IMR-90 (cell line): ENCODE measurements at regions not wholly inside any gene's neighbourhood (a gene's known extent, or its start where the extent isn't known, plus 50 kb on each side); places are given as distances from the start of the nearest gene placed in this dataset.

Experiments used
- ATAC-seq: fragments of 200-7000 bp; cut with Tn5 transposase; 2 replicates; pipeline ENCODE4 v1.9.1; 2020; ENCODE audit warnings: low read depth, mild to moderate bottlenecking, moderate library complexity
- BruUV-seq: library from RNA; stranded (reverse); fragments of 400-500 nt; replicated peaks from 2 replicates; lab custom pipeline; 2021; lab: Mats Ljungman, UMichigan
- CTCF ChIA-PET: fragments of 300-600 bp; formaldehyde crosslinking; extraction: SDS; loops from one replicate; lab custom pipeline; 2021; ENCODE audit warnings: antibody characterized with exemption; lab: Yijun Ruan, JAX
- POLR2A ChIA-PET: fragments of 300-600 bp; sonication (Branson Sonifier 250); formaldehyde crosslinking; loops from one replicate; lab custom pipeline; 2022; ENCODE audit warnings: antibody characterized with exemption; ENCODE audit not compliant: unreplicated experiment; lab: Charles Lee
- DNase-seq: peaks from one replicate; pipeline ENCODE4 v3.0.0; 2013
- H2AFZ ChIP-seq: replicated peaks from 2 replicates; pipeline ENCODE3; 2013; ENCODE audit warnings: low read length, mild to moderate bottlenecking; ENCODE audit not compliant: poor library complexity
- H2AK5ac ChIP-seq: 2 replicates; pipeline ENCODE4 v1.6.1; 2013; ENCODE audit warnings: low read depth, low read length, inconsistent platforms
- H2AK9ac ChIP-seq: replicated peaks from 2 replicates; pipeline ENCODE3; 2013; ENCODE audit warnings: mild to moderate bottlenecking, low read depth, low read length, moderate library complexity; ENCODE audit not compliant: poor library complexity
- H2BK120ac ChIP-seq: 2 replicates; pipeline ENCODE4 v1.6.1; 2013; ENCODE audit warnings: low read depth, low read length, inconsistent platforms
- H2BK15ac ChIP-seq: 3 replicates; pipeline ENCODE4 v1.6.1; 2013; ENCODE audit warnings: low read depth, low read length, inconsistent platforms
- H2BK20ac ChIP-seq: 2 replicates; pipeline ENCODE4 v1.6.1; 2013; ENCODE audit warnings: low read depth, mild to moderate bottlenecking, inconsistent platforms, low read length, moderate library complexity
- H2BK5ac ChIP-seq: 2 replicates; pipeline ENCODE4 v1.6.1; 2013; ENCODE audit warnings: mild to moderate bottlenecking, low read depth, low read length, inconsistent platforms; ENCODE audit not compliant: poor library complexity, severe bottlenecking
- H3K14ac ChIP-seq: replicated peaks from 2 replicates; pipeline ENCODE4 v1.6.1; 2013; ENCODE audit warnings: low read depth, low read length, inconsistent platforms
- H3K18ac ChIP-seq: 2 replicates; pipeline ENCODE4 v1.6.1; 2013; ENCODE audit warnings: low read depth, low read length, control low read depth
- H3K23ac ChIP-seq: 2 replicates; pipeline ENCODE4 v1.6.1; 2013; ENCODE audit warnings: low read depth, low read length, inconsistent platforms
- H3K27ac ChIP-seq: 2 replicates; pipeline ENCODE4 v1.5.1; 2013; ENCODE audit warnings: mild to moderate bottlenecking, control low read depth, low read length; ENCODE audit not compliant: insufficient read depth
- H3K27me3 ChIP-seq: 2 replicates; pipeline ENCODE4 v1.6.1; 2013; ENCODE audit warnings: low read length; ENCODE audit not compliant: control insufficient read depth, insufficient read depth
- H3K36me3 ChIP-seq: 2 replicates; pipeline ENCODE4 v1.6.1; 2013; ENCODE audit warnings: low read length, mixed read lengths; ENCODE audit not compliant: control insufficient read depth, insufficient read depth
- H3K4ac ChIP-seq: 2 replicates; pipeline ENCODE4 v1.6.1; 2013; ENCODE audit warnings: low read depth, low read length, inconsistent platforms
- H3K4me1 ChIP-seq: 2 replicates; pipeline ENCODE4 v1.6.1; 2013; ENCODE audit warnings: low read length, mixed read lengths; ENCODE audit not compliant: control insufficient read depth, insufficient read depth
- H3K4me2 ChIP-seq: 2 replicates; pipeline ENCODE4 v1.6.1; 2013; ENCODE audit warnings: low read depth, mild to moderate bottlenecking, control low read depth, low read length, moderate library complexity
- H3K4me3 ChIP-seq: 2 replicates; pipeline ENCODE4 v1.5.1; 2013; ENCODE audit warnings: low read depth, mild to moderate bottlenecking, control low read depth, low read length, moderate library complexity; ENCODE audit not compliant: insufficient read depth
- H3K56ac ChIP-seq: 2 replicates; pipeline ENCODE4 v1.6.1; 2013; ENCODE audit warnings: low read length, inconsistent platforms; ENCODE audit not compliant: insufficient read depth; ENCODE audit errors: extremely low read depth
- H3K79me1 ChIP-seq, 2 experiments: 2 replicates each; pipeline ENCODE4 v1.6.1; 2013; ENCODE audit warnings: low read length in 2 of 2, inconsistent platforms in 1 of 2, low read depth in 1 of 2
- H3K9ac ChIP-seq: 2 replicates; pipeline ENCODE4 v1.6.1; 2013; ENCODE audit warnings: low read depth, low read length, control low read depth
- H3K9me1 ChIP-seq: 2 replicates; pipeline ENCODE4 v1.6.1; 2013; ENCODE audit warnings: low read length, inconsistent platforms; ENCODE audit not compliant: insufficient read depth
- H3K9me3 ChIP-seq: 2 replicates; pipeline ENCODE4 v1.6.1; 2013; ENCODE audit warnings: low read length; ENCODE audit not compliant: control insufficient read depth, insufficient read depth
- H4K20me1 ChIP-seq: 2 replicates; pipeline ENCODE4 v1.6.1; 2013; ENCODE audit warnings: low read length, inconsistent platforms; ENCODE audit not compliant: insufficient read depth
- H4K5ac ChIP-seq: 2 replicates; pipeline ENCODE4 v1.6.1; 2013; ENCODE audit warnings: mild to moderate bottlenecking, low read depth, low read length, control low read depth
- H4K8ac ChIP-seq, 2 experiments: 2 replicates each; pipeline ENCODE4 v1.6.1; 2013; ENCODE audit warnings: low read depth in 2 of 2, low read length in 2 of 2, control low read depth in 1 of 2, inconsistent platforms in 1 of 2
- H4K91ac ChIP-seq: 2 replicates; pipeline ENCODE4 v1.6.1; 2013; ENCODE audit warnings: low read depth, low read length, inconsistent platforms; ENCODE audit not compliant: insufficient read depth
- CEBPB ChIP-seq: IDR thresholded peaks from 2 replicates; pipeline ENCODE4 v1.6.1; 2012; ENCODE audit warnings: low read depth, low read length, improper control_type of control experiment
- CHD1 ChIP-seq: IDR thresholded peaks from 2 replicates; pipeline ENCODE4 v1.6.1; 2012; ENCODE audit warnings: low read depth, low read length, improper control_type of control experiment
- CTCF ChIP-seq: conservative IDR thresholded peaks from 2 replicates; pipeline ENCODE4 v1.5.1; 2012; ENCODE audit warnings: mild to moderate bottlenecking, low read depth, low read length, improper control_type of control experiment
- FOS ChIP-seq: fragments of 150-350 bp; IDR thresholded peaks from 2 replicates; pipeline ENCODE4 v1.6.1; 2016; ENCODE audit warnings: low read depth, low read length
- MAFK ChIP-seq: IDR thresholded peaks from 2 replicates; pipeline ENCODE4 v1.6.1; 2012; ENCODE audit warnings: low read depth, low read length, improper control_type of control experiment
- MAZ ChIP-seq: IDR thresholded peaks from 2 replicates; pipeline ENCODE4 v1.6.1; 2012; ENCODE audit warnings: low read depth, mild to moderate bottlenecking, low read length, improper control_type of control experiment, moderate library complexity, borderline replicate concordance
- MXI1 ChIP-seq: IDR thresholded peaks from 2 replicates; pipeline ENCODE4 v1.6.1; 2012; ENCODE audit warnings: low read depth, mild to moderate bottlenecking, low read length, moderate library complexity, borderline replicate concordance
- NFE2L2 ChIP-seq: fragments of 150-350 bp; IDR thresholded peaks from 2 replicates; pipeline ENCODE4 v1.6.1; 2016; ENCODE audit warnings: low read depth, mild to moderate bottlenecking, low read length
- RAD21 ChIP-seq: IDR thresholded peaks from 2 replicates; pipeline ENCODE4 v1.6.1; 2012; ENCODE audit warnings: low read length, improper control_type of control experiment
- RFX5 ChIP-seq: IDR thresholded peaks from 2 replicates; pipeline ENCODE4 v1.8.0; 2012; ENCODE audit warnings: low read depth, mild to moderate bottlenecking, low read length, moderate library complexity
- SMC3 ChIP-seq: fragments of 150-350 bp; IDR thresholded peaks from 2 replicates; pipeline ENCODE4 v1.6.1; 2016; ENCODE audit warnings: low read depth, mild to moderate bottlenecking, antibody characterized with exemption, low read length, moderate library complexity
- USF2 ChIP-seq: fragments of 150-350 bp; IDR thresholded peaks from 2 replicates; pipeline ENCODE4 v1.6.1; 2017; ENCODE audit warnings: mild to moderate bottlenecking, antibody characterized with exemption, low read length, low read depth
- WGBS, 2 experiments: methylation state at CpG; one replicate each; pipeline versions ENCODE4 v1.1.5 to v1.1.7; 2013; ENCODE audit warnings: missing lambda C conversion rate in 2 of 2; ENCODE audit not compliant: insufficient read length in 1 of 2; ENCODE audit errors: extremely low coverage in 2 of 2; 5-methylcytosine and 5-hydroxymethylcytosine counted together
- dilution Hi-C: fragments of 300-500 bp; cut with HindIII; formaldehyde crosslinking; loops from one replicate; pipeline ENCODE4 v1.14.3; 2018; ENCODE audit warnings: low sequenced_read_pairs; ENCODE audit not compliant: unreplicated experiment
- in situ Hi-C: fragments of 300-500 bp; cut with MboI; formaldehyde crosslinking; loops from 3 replicates; pipeline ENCODE4 v1.14.3; 2019; ENCODE audit warnings: low sequenced_read_pairs, inconsistent platforms, mixed read lengths
- intact Hi-C: fragments of 100-400 bp; cut with micrococcal nuclease; formaldehyde crosslinking; loops from 2 replicates; pipeline ENCODE4 v1.10.0; 2022

- no peak overlapping the region for H2BK5ac ChIP-seq
- ATAC-seq (no peak), DNase-seq (no peak)
- in situ Hi-C loops (no loop called here), dilution Hi-C loops (no loop called here), intact Hi-C loops (no loop called here)
- ChIA-PET POLR2A (no interaction called here), CTCF (no interaction called here)
- H3K56ac ChIP-seq = no peak overlapping the region
- H3K23ac ChIP-seq = no peak overlapping the region
- no peak overlapping the region for H2BK120ac ChIP-seq
- H3K9me3 ChIP-seq = no peaks in the 10 kb centered on the region
- TF ChIP-seq CTCF (no peak), FOS (no peak), MAZ (no peak), CEBPB (no peak), RAD21 (no peak), RFX5 (no peak), SMC3 (no peak), USF2 (no peak), NFE2L2 (no peak), MXI1 (no peak), MAFK (no peak), CHD1 (no peak)
- H4K20me1 ChIP-seq = no peaks in the 10 kb centered on the region
- no peak overlapping the region for H4K5ac ChIP-seq
- no peaks in the 10 kb centered on the region for H3K36me3 ChIP-seq
- no peaks in the 10 kb centered on the region for H3K79me1 ChIP-seq
- no peak overlapping the region for H3K4me2 ChIP-seq
- no peaks in the 10 kb centered on the region for H3K9me1 ChIP-seq
- BruUV-seq = no TSS peak
- H3K27ac ChIP-seq = no peak overlapping the region
- no peaks in the 10 kb centered on the region for H3K4me1 ChIP-seq
- no peak overlapping the region for H3K14ac ChIP-seq
- H3K27me3 ChIP-seq = no peaks in the 10 kb centered on the region
- no peak overlapping the region for H4K91ac ChIP-seq
- H2BK20ac ChIP-seq = no peak overlapping the region
- H4K8ac ChIP-seq = no peak overlapping the region
- no peak overlapping the region for H2AFZ ChIP-seq
- H3K18ac ChIP-seq = no peak overlapping the region
- H3K4me3 ChIP-seq = no peak overlapping the region
- WGBS, 2 experiments = no CpG with 5 or more reads among the region's 3 CpGs
- no peak overlapping the region for H2AK9ac ChIP-seq
- H2AK5ac ChIP-seq = no peak overlapping the region
- H3K9ac ChIP-seq = no peak overlapping the region
- H2BK15ac ChIP-seq = no peak overlapping the region
- H3K4ac ChIP-seq = no peak overlapping the region
Measured at GRCh38 chr3:41033956-41034519, 165.3 kb upstream of the CTNNB1 start.
